ENCODE measurements at regions not wholly inside any gene's neighbourhood (a gene's known extent, or its start where the extent isn't known, plus 50 kb on each side); places are given as distances from the start of the nearest gene placed in this dataset.

DNA sequence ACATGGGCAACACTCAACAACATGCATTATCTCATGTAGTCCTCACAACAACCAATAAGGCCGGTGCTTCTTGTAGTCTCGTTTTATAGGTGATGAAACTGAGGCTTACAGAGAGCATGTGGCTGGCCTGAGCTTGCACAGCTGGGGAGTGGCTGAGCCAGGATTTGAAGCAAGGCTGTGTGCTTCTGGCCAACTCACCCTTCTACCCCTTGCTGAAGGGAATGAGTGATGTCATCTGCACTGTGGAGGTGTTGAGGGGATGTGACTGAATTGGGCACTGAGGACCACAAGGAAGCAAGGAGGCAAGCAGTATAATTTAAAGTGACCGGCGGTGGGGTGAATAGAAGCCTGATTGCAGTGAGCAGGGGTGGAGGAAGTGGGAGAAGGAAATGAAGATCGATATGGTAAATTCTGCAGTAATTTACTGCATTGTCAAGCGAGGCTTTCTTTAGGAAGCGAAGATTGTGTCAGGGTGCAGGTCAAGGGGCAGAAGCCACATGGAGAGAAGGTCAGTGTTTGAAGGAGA is 62.3 kb downstream of the MINAR1 start:
- TF ChIP-seq POLR2A (IDR thresholded peaks at IDR 0.05) (no peak), CTCF (IDR thresholded peaks at IDR 0.05) (no peak)
